Mucosa of stomach (tissue), 1 donor: ENCODE measurements at regions not wholly inside any gene's neighbourhood (a gene's known extent, or its start where the extent isn't known, plus 50 kb on each side); places are given as distances from the start of the nearest gene placed in this dataset.

Experiments
- H3K27me3 ChIP-seq: one replicate; pipeline ENCODE4 v1.7.0; 2013; ENCODE audit warnings: mild to moderate bottlenecking, low read length; ENCODE audit not compliant: control insufficient read depth, insufficient read depth
- H3K36me3 ChIP-seq: one replicate; pipeline ENCODE4 v1.7.0; 2013; ENCODE audit warnings: low read length; ENCODE audit not compliant: control insufficient read depth, insufficient read depth
- H3K4me1 ChIP-seq: one replicate; pipeline ENCODE4 v1.7.0; 2013; ENCODE audit warnings: mild to moderate bottlenecking, low read length; ENCODE audit not compliant: control insufficient read depth, insufficient read depth
- H3K4me3 ChIP-seq: one replicate; pipeline ENCODE4 v1.7.0; 2013; ENCODE audit warnings: low read length
- H3K9ac ChIP-seq: one replicate; pipeline ENCODE4 v1.7.0; 2013; ENCODE audit warnings: mild to moderate bottlenecking, low read length, moderate library complexity
- H3K9me3 ChIP-seq: one replicate; pipeline ENCODE4 v1.7.0; 2013; ENCODE audit warnings: mild to moderate bottlenecking, low read length, moderate library complexity; ENCODE audit not compliant: control insufficient read depth
- donor health status: Pancreatic carcinoma.

GRCh38 chr13:107497661-107498060 is 717.7 kb downstream of the LIG4 start:
- Histone ChIP-seq H3K9ac (no peak overlapping the region), H3K4me1 (no peaks in the 10 kb centered on the region), H3K9me3 (no peaks in the 10 kb centered on the region), H3K4me3 (no peak overlapping the region), H3K36me3 (no peaks in the 10 kb centered on the region), H3K27me3 (no peaks in the 10 kb centered on the region)

DNA sequence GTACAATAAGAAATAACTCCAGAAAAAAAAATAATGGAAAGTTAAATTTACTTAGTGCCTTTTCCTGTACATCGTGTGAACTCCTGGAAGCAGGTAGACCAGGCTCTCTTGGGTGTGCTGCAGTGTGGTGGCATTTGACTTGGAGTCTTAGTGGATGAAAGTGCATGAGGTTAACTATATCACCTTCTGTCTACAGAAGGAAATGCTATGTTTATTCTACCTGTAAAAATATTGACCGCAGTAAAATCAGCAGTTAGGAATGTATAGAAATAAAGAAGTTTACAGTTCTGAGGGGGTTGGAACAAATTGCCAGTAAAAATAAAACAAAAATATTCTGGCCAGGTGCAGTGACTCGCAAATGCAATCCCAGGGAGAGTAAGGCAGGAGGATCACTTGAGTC is 722.1 kb downstream of the LIG4 start:
- Histone ChIP-seq H3K4me1 (no peaks in the 10 kb centered on the region), H3K36me3 (no peaks in the 10 kb centered on the region), H3K9me3 (no peaks in the 10 kb centered on the region), H3K27me3 (no peaks in the 10 kb centered on the region), H3K9ac (no peak overlapping the region), H3K4me3 (no peak overlapping the region)

- Histone ChIP-seq H3K36me3 (no peaks in the 10 kb centered on the region), H3K4me3 (no peak overlapping the region), H3K9ac (no peak overlapping the region), H3K9me3 (no peaks in the 10 kb centered on the region), H3K27me3 (no peaks in the 10 kb centered on the region), H3K4me1 (no peaks in the 10 kb centered on the region)
These were observed 732.6 kb downstream of the LIG4 start for GRCh38 chr13:107482688-107483087.

GRCh38 chr13:107480130-107480529 is 735.2 kb downstream of the LIG4 start:
- Histone ChIP-seq H3K9ac (no peak overlapping the region), H3K4me3 (no peak overlapping the region), H3K36me3 (no peaks in the 10 kb centered on the region), H3K4me1 (no peaks in the 10 kb centered on the region), H3K9me3 (no peaks in the 10 kb centered on the region), H3K27me3 (no peaks in the 10 kb centered on the region)

DNA sequence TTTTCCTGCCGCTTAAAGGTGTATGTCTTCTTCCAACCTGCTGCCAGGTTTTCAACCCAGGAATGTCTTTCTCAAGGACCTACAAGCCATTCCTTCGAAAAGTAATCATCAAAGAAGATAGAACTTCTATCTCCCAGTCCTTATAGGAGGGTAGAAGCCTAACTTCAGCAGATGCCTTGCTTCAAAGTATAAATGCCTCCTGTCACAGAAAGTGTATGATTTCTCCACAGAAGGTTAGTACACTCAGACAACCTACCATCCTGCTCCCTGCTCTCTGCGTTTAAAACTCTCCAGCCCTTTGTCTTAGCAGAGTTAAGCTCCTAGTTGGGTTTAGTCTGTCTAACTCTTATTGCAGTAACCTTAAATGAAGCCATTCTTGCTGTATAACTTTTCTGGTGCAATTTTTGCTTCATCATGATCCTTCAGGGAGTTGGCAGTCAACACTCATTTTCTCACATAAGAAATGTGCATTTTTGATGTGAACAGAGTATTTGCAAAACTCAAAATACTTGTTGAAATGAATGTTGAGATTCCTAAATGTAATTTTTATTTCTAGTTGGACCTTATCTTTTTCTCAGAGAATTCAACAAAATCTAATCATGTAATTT is 737.5 kb downstream of the LIG4 start:
- H3K9ac ChIP-seq: no peak overlapping the region
- H3K9me3 ChIP-seq: no peaks in the 10 kb centered on the region
- H3K4me1 ChIP-seq: no peaks in the 10 kb centered on the region
- no peaks in the 10 kb centered on the region for H3K36me3 ChIP-seq
- H3K27me3 ChIP-seq: no peaks in the 10 kb centered on the region
- H3K4me3 ChIP-seq: no peak overlapping the region

DNA sequence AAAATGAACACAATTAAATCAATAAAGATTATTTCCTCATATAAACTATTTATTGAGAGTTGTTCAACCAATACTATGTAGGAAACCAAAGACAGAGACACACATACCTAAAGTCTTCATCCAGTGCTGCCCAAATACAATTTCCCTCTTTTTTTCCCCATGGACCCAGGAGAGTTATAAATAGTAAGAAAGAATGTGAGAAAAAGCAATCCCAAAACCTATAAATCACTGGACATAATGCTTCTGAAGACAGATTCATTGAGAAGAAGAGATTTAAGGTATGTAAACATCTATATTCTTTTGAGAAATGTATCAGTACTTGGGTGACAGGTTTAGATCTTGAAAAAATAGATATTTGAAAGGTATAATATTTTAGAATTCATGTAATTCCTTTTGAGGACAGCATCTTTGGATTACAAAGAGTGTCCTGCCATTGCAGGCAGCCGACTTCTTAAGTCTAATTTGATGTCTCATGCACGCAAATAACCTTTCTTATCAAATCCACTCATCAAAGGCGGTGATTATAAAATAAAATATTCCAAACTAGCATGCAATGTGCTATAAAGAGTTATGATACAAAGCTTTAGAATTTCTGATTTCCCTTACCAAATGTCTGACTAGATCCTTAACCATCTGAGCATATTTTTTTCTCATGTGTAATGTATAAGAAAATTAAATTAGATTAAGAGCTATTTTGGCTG is 739.4 kb downstream of the LIG4 start:
- H3K4me1 ChIP-seq: no peaks in the 10 kb centered on the region
- H3K9ac ChIP-seq: no peak overlapping the region
- H3K36me3 ChIP-seq: no peaks in the 10 kb centered on the region
- H3K4me3 ChIP-seq: no peak overlapping the region
- no peaks in the 10 kb centered on the region for H3K27me3 ChIP-seq
- H3K9me3 ChIP-seq: no peaks in the 10 kb centered on the region

DNA sequence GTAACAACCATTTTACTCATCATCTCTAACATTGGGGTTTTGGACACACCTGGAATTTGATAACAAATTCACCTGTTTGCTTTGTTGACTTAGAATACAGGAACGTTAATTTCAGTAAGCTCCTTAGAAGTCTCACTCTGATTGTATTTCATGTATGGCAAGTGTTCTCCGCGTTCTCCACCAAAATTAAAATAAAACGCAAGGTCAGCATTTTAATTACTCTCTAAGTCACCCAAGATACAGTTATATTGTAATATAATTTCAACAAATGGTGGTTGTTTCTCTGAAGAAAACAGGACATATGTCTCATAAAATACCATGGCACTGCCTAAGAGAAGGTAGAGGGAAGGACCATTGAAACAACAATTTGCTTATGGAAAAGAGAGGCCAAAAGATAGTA is 742.1 kb downstream of the LIG4 start:
- Histone ChIP-seq H3K9me3 (no peaks in the 10 kb centered on the region), H3K36me3 (no peaks in the 10 kb centered on the region), H3K4me1 (no peaks in the 10 kb centered on the region), H3K9ac (no peak overlapping the region), H3K4me3 (no peak overlapping the region), H3K27me3 (no peaks in the 10 kb centered on the region)

DNA sequence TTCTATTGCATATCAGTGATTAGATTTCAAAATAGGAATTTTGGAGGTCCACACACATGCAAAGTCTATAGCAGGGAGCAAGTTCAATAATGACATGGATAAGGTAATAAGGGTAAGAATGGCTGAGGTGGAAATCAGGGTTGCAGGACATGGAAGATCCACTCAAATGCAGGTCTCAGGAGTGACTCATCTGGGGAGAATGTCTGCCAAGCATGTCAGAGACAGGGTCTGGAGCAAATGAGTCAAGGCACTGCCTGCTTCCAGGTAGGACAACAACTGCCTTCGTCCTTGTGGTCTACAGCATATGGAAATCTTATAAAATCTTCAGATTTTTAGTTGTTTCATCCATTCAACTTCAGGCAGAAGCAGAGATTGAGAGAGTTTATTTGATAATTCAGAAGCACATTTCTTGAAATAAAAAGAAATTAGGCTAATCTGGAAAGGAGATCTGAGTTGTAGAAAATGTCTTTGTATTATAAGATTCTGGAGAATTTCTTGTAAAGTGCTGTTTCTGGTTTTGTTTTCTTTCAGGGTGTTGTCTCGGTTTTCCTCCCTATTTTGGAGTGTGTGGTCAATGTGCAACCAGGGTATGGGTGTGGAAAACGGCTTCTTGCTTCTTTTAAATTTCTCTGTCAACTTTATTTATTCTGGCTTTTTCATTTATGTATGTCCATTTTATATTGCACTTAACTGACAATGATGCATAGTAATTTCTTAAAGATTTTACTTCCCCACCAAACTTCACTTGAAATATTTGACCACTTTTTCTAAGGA is 748.8 kb downstream of the LIG4 start:
- Histone ChIP-seq H3K36me3 (no peaks in the 10 kb centered on the region), H3K9ac (no peak overlapping the region), H3K4me3 (no peak overlapping the region), H3K27me3 (no peaks in the 10 kb centered on the region), H3K4me1 (no peaks in the 10 kb centered on the region), H3K9me3 (no peaks in the 10 kb centered on the region)

GRCh38 chr13:107462501-107462900 is 752.8 kb downstream of the LIG4 start:
- Histone ChIP-seq H3K4me3 (no peak overlapping the region), H3K9ac (no peak overlapping the region), H3K27me3 (no peaks in the 10 kb centered on the region)

DNA sequence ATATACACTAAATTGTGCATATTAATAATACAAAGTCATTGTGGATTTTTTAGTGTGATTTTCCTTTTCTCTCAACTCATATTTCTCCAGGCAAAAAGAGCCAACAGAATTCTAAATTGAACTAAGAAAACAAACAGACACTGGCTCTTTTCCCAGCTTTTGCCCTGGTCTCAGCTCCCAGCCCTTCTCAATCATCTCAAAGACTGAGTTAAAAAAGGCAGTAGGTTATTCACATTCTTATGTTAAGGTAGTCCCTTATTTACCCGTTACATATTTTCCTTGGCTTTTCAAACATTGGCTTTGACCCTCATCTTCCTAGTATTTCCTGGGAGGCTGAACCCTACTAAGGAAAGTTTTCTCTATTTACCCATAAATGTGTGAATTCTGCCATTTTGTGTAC is 753.6 kb downstream of the LIG4 start:
- H3K9me3 ChIP-seq: no peaks in the 10 kb centered on the region
- H3K36me3 ChIP-seq: no peaks in the 10 kb centered on the region
- no peaks in the 10 kb centered on the region for H3K27me3 ChIP-seq
- H3K9ac ChIP-seq: no peak overlapping the region
- H3K4me3 ChIP-seq: no peak overlapping the region
- no peaks in the 10 kb centered on the region for H3K4me1 ChIP-seq

More at GRCh38 chr13:107462501-107462900, 752.8 kb downstream of the LIG4 start:
- no peaks in the 10 kb centered on the region for H3K4me1 ChIP-seq
- H3K36me3 ChIP-seq: no peaks in the 10 kb centered on the region
- H3K9me3 ChIP-seq: no peaks in the 10 kb centered on the region

DNA sequence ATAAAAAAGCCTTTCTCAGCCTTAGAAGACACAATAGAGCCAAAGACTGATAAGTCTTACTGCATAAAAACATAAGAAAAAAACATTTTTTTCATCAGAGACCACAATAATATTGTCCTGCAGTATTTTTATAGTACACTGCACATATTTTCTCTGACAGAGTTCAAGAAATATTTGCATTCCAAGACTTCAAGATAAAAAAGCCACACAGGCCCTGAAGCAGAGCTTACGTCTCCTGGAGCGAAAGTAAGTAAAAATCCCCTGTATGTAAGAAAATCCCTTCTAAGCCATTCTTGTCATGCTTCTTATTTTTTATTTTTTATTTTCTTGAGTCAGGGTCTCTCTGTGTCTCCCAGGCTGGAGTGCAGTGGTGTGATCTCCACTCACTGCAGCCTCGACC is 755.9 kb downstream of the LIG4 start:
- H3K9me3 ChIP-seq: no peaks in the 10 kb centered on the region
- H3K4me1 ChIP-seq: no peaks in the 10 kb centered on the region
- no peaks in the 10 kb centered on the region for H3K27me3 ChIP-seq

GRCh38 chr13:107458269-107458668 is 757.1 kb downstream of the LIG4 start:
- Histone ChIP-seq H3K27me3 (no peaks in the 10 kb centered on the region), H3K4me3 (no peak overlapping the region), H3K4me1 (no peaks in the 10 kb centered on the region), H3K9me3 (no peaks in the 10 kb centered on the region), H3K9ac (no peak overlapping the region), H3K36me3 (no peaks in the 10 kb centered on the region)

More for the DNA sequence above, 755.9 kb downstream of the LIG4 start:
- H3K36me3 ChIP-seq: no peaks in the 10 kb centered on the region
- no peak overlapping the region for H3K4me3 ChIP-seq
- H3K9ac ChIP-seq: no peak overlapping the region
